C4-2B (cell line): ENCODE measurements at regions not wholly inside any gene's neighbourhood (a gene's known extent, or its start where the extent isn't known, plus 50 kb on each side); places are given as distances from the start of the nearest gene placed in this dataset.

Experiments used
- CTCF ChIP-seq: fragments of 450-650 bp; conservative IDR thresholded peaks from 2 replicates; pipeline ENCODE4 v1.5.1; 2017; ENCODE audit warnings: mild to moderate bottlenecking
- ZFX ChIP-seq: fragments of 450-650 bp; IDR thresholded peaks from 2 replicates; pipeline ENCODE4 v1.6.1; 2017

DNA sequence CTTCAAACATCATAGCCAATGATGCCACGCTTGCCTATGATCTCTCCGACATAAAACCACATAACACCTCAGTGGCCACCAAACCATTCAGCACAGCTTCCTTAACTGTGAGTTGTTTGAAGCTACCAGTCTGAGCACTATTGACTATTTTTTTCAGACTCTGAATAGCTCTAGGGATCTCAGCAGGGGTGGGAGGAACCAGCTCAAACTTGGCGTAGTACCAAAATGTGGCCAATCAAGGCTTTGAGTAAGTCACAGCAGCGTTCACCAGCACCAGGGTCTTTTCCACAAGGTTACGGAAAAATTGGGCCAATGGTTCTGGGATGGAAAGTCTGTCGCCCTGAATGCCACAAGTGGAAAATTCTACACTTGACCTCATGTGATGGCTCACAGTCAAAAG, 70.6 kb downstream of the SMPDL3A start:
- TF ChIP-seq CTCF (no peak), ZFX (no peak)
